BJ (cell line): ENCODE measurements at regions not wholly inside any gene's neighbourhood (a gene's known extent, or its start where the extent isn't known, plus 50 kb on each side); places are given as distances from the start of the nearest gene placed in this dataset.

Experiments
- CTCF ChIA-PET: fragments of 350-600 bp; formaldehyde crosslinking; extraction: SDS; loops from one replicate; lab custom pipeline; 2021; ENCODE audit warnings: antibody characterized with exemption, inconsistent platforms; lab: Yijun Ruan, JAX
- POLR2A ChIA-PET: fragments of 300-600 bp; sonication (Branson Sonifier 250); formaldehyde crosslinking; extraction: SDS; loops from one replicate; lab custom pipeline; 2021; ENCODE audit warnings: antibody characterized with exemption; lab: Charles Lee
- DNase-seq: peaks from one replicate; pipeline ENCODE4 v3.0.0-alpha.2; 2011; ENCODE audit warnings: low read depth
- H3K27me3 ChIP-seq: 2 replicates; pipeline ENCODE4 v1.6.0; 2011; ENCODE audit warnings: low read length; ENCODE audit not compliant: control insufficient read depth, insufficient read depth
- H3K36me3 ChIP-seq: 2 replicates; pipeline ENCODE4 v1.5.1; 2011; ENCODE audit warnings: low read length; ENCODE audit not compliant: control insufficient read depth, insufficient read depth
- H3K4me3 ChIP-seq: 2 replicates; pipeline ENCODE4 v1.5.1; 2011; ENCODE audit warnings: low read depth, mild to moderate bottlenecking, control low read depth, low read length
- CTCF ChIP-seq: IDR thresholded peaks from 2 replicates; pipeline ENCODE4 v1.5.1; 2011; ENCODE audit warnings: low read depth, mild to moderate bottlenecking, control low read depth, inconsistent platforms, low read length, moderate library complexity; ENCODE audit not compliant: insufficient read depth

GRCh38 chr20:23253524-23253923 lies 97.1 kb upstream of the NXT1 start:
- no peak overlapping the region for H3K4me3 ChIP-seq
- no peak for DNase-seq
- H3K27me3 ChIP-seq: peaks cover 1% of the 10 kb centered on the region
- TF ChIP-seq CTCF: no peak
- POLR2A ChIA-PET: no interaction called here
- H3K36me3 ChIP-seq: no peaks in the 10 kb centered on the region
- CTCF ChIA-PET: interaction anchor here (0.6 to 0.7 kb wide), 2 partner anchors 24 to 563 kb away, joined by 3 read pairs; no protein-coding TSS in a partner anchor

GRCh38 chr20:23251779-23252178 lies 98.8 kb upstream of the NXT1 start:
- no peak for DNase-seq
- H3K36me3 ChIP-seq: no peaks in the 10 kb centered on the region
- ChIA-PET POLR2A (no interaction called here), CTCF (interaction anchor here (2.2 kb wide), 1 partner anchor 16 kb away, joined by 5 read pairs; no protein-coding TSS in a partner anchor)
- no peak for TF ChIP-seq CTCF
- H3K27me3 ChIP-seq: peaks cover 1% of the 10 kb centered on the region
- H3K4me3 ChIP-seq: no peak overlapping the region

GRCh38 chr20:23249541-23249940 lies 101.0 kb upstream of the NXT1 start:
- POLR2A ChIA-PET: no interaction called here
- no peaks in the 10 kb centered on the region for H3K36me3 ChIP-seq
- DNase-seq: no peak
- CTCF ChIA-PET: interaction anchor here (0.6 kb wide), 1 partner anchor 420 kb away, joined by 3 read pairs; no protein-coding TSS in a partner anchor
- TF ChIP-seq CTCF: no peak
- H3K4me3 ChIP-seq: no peak overlapping the region
- H3K27me3 ChIP-seq: peaks cover 1% of the 10 kb centered on the region

GRCh38 chr20:23248461-23248882 lies 102.1 kb upstream of the NXT1 start:
- Histone ChIP-seq H3K27me3 (peaks cover 1% of the 10 kb centered on the region), H3K36me3 (no peaks in the 10 kb centered on the region), H3K4me3 (no peak overlapping the region)
- no peak for TF ChIP-seq CTCF
- POLR2A ChIA-PET: no interaction called here
- CTCF ChIA-PET: no interaction called here
- DNase-seq: no peak

- H3K36me3 ChIP-seq: no peaks in the 10 kb centered on the region
- peaks cover 1% of the 10 kb centered on the region; the same call in 1 of the 2 replicates for H3K27me3 ChIP-seq
- ChIA-PET POLR2A (no interaction called here), CTCF (interaction anchor here (0.8 to 3.5 kb wide), 3 partner anchors 10 to 555 kb away, joined by 3 to 16 read pairs (median 5); no protein-coding TSS in a partner anchor)
- H3K4me3 ChIP-seq: no peak overlapping the region
- DNase-seq: no peak
- no peak for TF ChIP-seq CTCF
These were observed 103.6 kb upstream of the NXT1 start for GRCh38 chr20:23246717-23247664.
